ENCODE measurements at regions not wholly inside any gene's neighbourhood (a gene's known extent, or its start where the extent isn't known, plus 50 kb on each side); places are given as distances from the start of the nearest gene placed in this dataset.
"Not testable (repeated sequence)": the region's sequence is repeated elsewhere in the genome, so short reads cannot be mapped to it uniquely, and the experiment has no call there.

GRCh38 chr7:86372262-86372661 lies 271.4 kb upstream of the GRM3 start:
- no peak for DNase-seq (ENCODE audit: low spot score)

- no peak for DNase-seq (ENCODE audit: low spot score)
These were observed 276.8 kb upstream of the GRM3 start for GRCh38 chr7:86366946-86367345.

GRCh38 chr7:86340407-86340806 lies 303.3 kb upstream of the GRM3 start:
- DNase-seq (ENCODE audit: low spot score): not testable (repeated sequence)

- DNase-seq (ENCODE audit: low spot score): no peak
These were observed 304.7 kb upstream of the GRM3 start for GRCh38 chr7:86339051-86339450.

- DNase-seq (ENCODE audit: low spot score): no peak
These were observed 314.8 kb upstream of the GRM3 start for GRCh38 chr7:86328801-86329433.

GRCh38 chr7:86326847-86327246 lies 316.9 kb upstream of the GRM3 start:
- DNase-seq (ENCODE audit: low spot score): no peak

GRCh38 chr7:86320889-86321288 lies 322.8 kb upstream of the GRM3 start:
- no peak for DNase-seq (ENCODE audit: low spot score)

GRCh38 chr7:86320341-86320740 lies 323.4 kb upstream of the GRM3 start:
- DNase-seq (ENCODE audit: low spot score): no peak

GRCh38 chr7:86313842-86314241 lies 329.9 kb upstream of the GRM3 start:
- no peak for DNase-seq (ENCODE audit: low spot score)

GRCh38 chr7:86301301-86301700 lies 342.4 kb upstream of the GRM3 start:
- no peak for DNase-seq (ENCODE audit: low spot score)

- DNase-seq (ENCODE audit: low spot score): no peak
These were observed 348.2 kb upstream of the GRM3 start for GRCh38 chr7:86295526-86295925.

GRCh38 chr7:86282014-86282682 lies 361.6 kb upstream of the GRM3 start:
- no peak for DNase-seq (ENCODE audit: low spot score)

GRCh38 chr7:86280150-86280549 lies 363.6 kb upstream of the GRM3 start:
- no peak for DNase-seq (ENCODE audit: low spot score)

- no peak for DNase-seq (ENCODE audit: low spot score)
These were observed 380.9 kb upstream of the GRM3 start for GRCh38 chr7:86262781-86263180.

- no peak for DNase-seq (ENCODE audit: low spot score)
These were observed 385.8 kb upstream of the GRM3 start for GRCh38 chr7:86257894-86258293.

GRCh38 chr7:86252406-86252805 lies 391.3 kb upstream of the GRM3 start:
- DNase-seq (ENCODE audit: low spot score): no peak

GRCh38 chr7:86248977-86249376 lies 394.7 kb upstream of the GRM3 start:
- DNase-seq (ENCODE audit: low spot score): no peak

- no peak for DNase-seq (ENCODE audit: low spot score)
These were observed 400.5 kb upstream of the GRM3 start for GRCh38 chr7:86243171-86243570.

- no peak for DNase-seq (ENCODE audit: low spot score)
These were observed 417.5 kb upstream of the GRM3 start for GRCh38 chr7:86226191-86226590.

GRCh38 chr7:86222806-86223205 lies 420.9 kb upstream of the GRM3 start:
- DNase-seq (ENCODE audit: low spot score): no peak

GRCh38 chr7:86214734-86215133 lies 429.0 kb upstream of the GRM3 start:
- no peak for DNase-seq (ENCODE audit: low spot score)

GRCh38 chr7:86212976-86213375 lies 430.7 kb upstream of the GRM3 start:
- no peak for DNase-seq (ENCODE audit: low spot score)

- no peak for DNase-seq (ENCODE audit: low spot score)
These were observed 434.7 kb upstream of the GRM3 start for GRCh38 chr7:86209036-86209435.

- no peak for DNase-seq (ENCODE audit: low spot score)
These were observed 436.0 kb upstream of the GRM3 start for GRCh38 chr7:86207740-86208139.
